Fibroblast of the aortic adventitia (primary cell): ENCODE measurements at regions not wholly inside any gene's neighbourhood (a gene's known extent, or its start where the extent isn't known, plus 50 kb on each side); places are given as distances from the start of the nearest gene placed in this dataset.

Source experiments
- DNase-seq: peaks from one replicate; pipeline ENCODE4 v3.0.0-alpha.2; 2010; ENCODE audit warnings: low read depth
- H3K4me3 ChIP-seq: 2 replicates; pipeline ENCODE4 v1.5.1; 2011; ENCODE audit warnings: low read depth, mild to moderate bottlenecking, control low read depth, low read length, moderate library complexity
- CTCF ChIP-seq: IDR thresholded peaks from 2 replicates; pipeline ENCODE4 v1.5.1; 2011; ENCODE audit warnings: mild to moderate bottlenecking, low read length, control low read depth, inconsistent platforms; ENCODE audit not compliant: insufficient read depth

DNA sequence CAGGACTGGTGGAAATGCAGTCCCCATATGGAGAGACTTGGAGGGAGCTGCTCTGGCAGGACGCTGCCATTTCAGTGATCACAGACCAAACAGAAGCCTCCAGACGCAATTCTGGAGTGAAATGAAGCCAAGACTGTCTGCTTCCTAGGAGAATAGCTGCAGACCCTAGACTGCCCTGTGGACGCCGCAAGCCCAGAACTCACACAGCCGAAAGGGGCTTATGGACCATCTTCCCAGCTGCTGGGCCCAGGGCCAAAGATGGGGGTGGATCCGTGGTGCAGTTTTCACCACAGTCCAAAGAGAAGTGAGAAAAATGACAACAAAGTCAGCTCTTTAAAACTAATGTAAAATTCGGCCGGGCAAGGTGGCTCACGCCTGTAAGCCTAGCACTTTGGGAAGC lies 165.7 kb downstream of the CBLN1 start:
- TF ChIP-seq CTCF, result no peak
- H3K4me3 ChIP-seq, result no peak overlapping the region
- no peak for DNase-seq

DNA sequence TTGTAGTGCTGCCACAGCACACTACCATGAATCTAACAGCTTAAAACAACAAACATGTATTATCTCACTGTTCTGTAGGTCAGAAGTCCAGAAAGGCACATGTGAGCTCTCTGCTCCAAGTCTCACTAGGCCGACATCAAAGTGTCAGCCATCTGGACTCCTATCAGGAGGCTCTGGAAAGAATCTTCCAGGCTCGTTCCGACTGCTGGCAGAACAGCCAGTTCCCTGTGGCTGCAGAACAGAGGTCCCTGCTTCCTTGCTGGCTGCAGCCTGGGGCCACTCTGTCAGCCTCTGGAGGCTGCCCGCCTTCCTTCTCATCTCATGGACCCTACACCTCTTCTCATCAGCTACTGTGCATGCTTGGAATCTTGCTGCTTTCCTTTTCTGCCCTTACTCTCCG lies 168.9 kb downstream of the CBLN1 start:
- no peak overlapping the region for H3K4me3 ChIP-seq
- TF ChIP-seq CTCF, result no peak
- no peak for DNase-seq

DNA sequence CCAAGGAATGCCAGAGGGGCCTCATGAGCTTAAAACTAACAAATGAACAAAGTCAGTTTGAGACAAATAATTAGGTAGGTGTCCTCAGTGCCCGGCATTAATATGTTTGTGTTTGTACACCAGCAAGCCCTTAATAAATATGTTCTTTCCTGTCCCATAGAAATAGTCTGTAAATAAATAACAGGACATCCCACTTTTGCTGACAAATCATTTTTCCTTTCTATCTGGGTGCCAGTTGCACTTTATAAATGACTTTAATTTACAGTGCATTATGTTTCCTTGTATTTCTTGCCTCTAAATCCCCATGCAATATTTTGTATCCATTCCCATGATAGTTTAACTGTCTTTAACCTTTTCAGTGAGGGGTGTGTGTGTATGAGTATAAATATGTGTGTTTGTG lies 170.3 kb downstream of the CBLN1 start:
- TF ChIP-seq CTCF, result no peak
- DNase-seq, result no peak
- no peak overlapping the region for H3K4me3 ChIP-seq

- TF ChIP-seq CTCF, result no peak
- no peak for DNase-seq
- no peak overlapping the region for H3K4me3 ChIP-seq
These were observed 173.0 kb downstream of the CBLN1 start for GRCh38 chr16:49108611-49109010.

- H3K4me3 ChIP-seq, result no peak overlapping the region
- TF ChIP-seq CTCF, result no peak
- DNase-seq, result no peak
These were observed 178.3 kb downstream of the CBLN1 start for GRCh38 chr16:49103298-49103697.

DNA sequence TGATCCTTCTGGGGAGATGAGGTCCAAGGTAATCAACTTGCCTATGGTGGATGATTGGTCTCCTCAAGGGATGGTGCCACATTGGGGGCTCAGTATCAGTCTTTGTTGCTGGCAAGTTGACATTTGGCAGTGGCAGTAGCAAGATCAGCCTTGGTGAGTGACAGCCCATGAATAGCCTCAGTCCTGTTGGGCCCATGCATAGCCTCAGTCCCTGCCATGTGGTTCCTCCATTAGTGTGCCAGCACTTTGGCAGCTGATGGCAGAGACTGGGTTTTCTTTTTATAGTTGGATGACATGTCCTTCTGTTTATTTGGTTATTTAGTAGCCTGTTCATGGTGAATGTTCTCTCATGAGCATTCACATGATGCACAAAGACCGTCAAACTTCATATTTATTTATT lies 179.6 kb downstream of the CBLN1 start:
- no peak for TF ChIP-seq CTCF
- no peak for DNase-seq
- no peak overlapping the region for H3K4me3 ChIP-seq

DNA sequence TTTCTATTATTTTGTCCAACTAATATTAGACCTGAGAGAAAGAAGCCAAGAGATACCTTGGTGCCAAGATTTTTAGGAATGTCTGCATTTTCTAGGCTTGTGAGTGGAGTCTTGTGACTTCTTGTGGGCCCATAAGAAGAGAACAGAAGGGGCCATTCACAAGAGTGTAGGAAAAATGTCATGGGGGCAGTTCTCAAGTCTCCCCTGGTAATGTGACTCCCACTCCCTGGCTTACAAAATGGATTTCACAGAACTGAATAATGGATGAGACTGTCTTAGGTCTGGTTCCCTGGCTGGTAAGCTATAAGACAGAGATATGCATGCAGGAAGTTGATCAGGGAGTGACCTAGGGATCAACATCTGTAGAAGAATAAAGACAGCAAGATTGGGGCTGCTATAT lies 181.3 kb downstream of the CBLN1 start:
- TF ChIP-seq CTCF, result no peak
- no peak for DNase-seq
- no peak overlapping the region for H3K4me3 ChIP-seq
